Thyroid gland (tissue), 4 donors: ENCODE measurements at regions not wholly inside any gene's neighbourhood (a gene's known extent, or its start where the extent isn't known, plus 50 kb on each side); places are given as distances from the start of the nearest gene placed in this dataset.

Source experiments
- CTCF ChIP-seq, 6 experiments: fragments of 200-600 bp in 3 of 6; fragments of 450-650 bp in 3 of 6; sonication (generic) in 3 of 6; IDR thresholded peaks; one replicate each; pipeline ENCODE4 v1.5.1; 2016 to 2019; ENCODE audit warnings: antibody characterized with exemption in 6 of 6, mild to moderate bottlenecking in 2 of 6, inconsistent platforms in 1 of 6, moderate library complexity in 1 of 6
- POLR2A ChIP-seq, 2 donors: fragments of 450-650 bp; IDR thresholded peaks; one replicate each; pipeline ENCODE4 v1.6.1; 2017; ENCODE audit warnings: antibody characterized with exemption in 2 of 2, mild to moderate bottlenecking in 2 of 2, moderate library complexity in 1 of 2

GRCh38 chr12:58815235-58815634 lies 105.1 kb downstream of the LRIG3 start:
- no peak for TF ChIP-seq CTCF (IDR thresholded peaks at IDR 0.05)
- TF ChIP-seq POLR2A (IDR thresholded peaks at IDR 0.05) = no peak
